Lower lobe of right lung (tissue), 2 donors: ENCODE measurements at regions not wholly inside any gene's neighbourhood (a gene's known extent, or its start where the extent isn't known, plus 50 kb on each side); places are given as distances from the start of the nearest gene placed in this dataset.

Experiments
- ATAC-seq, 2 donors: fragments of 200-7000 bp; cut with Tn5 transposase; one replicate each; pipeline ENCODE4 v1.9.1; 2020 to 2022; ENCODE audit warnings: mild to moderate bottlenecking in 2 of 2, moderate library complexity in 2 of 2
- DNase-seq: peaks from one replicate; pipeline ENCODE4 v3.0.0-alpha.2; 2020
- H3K27ac ChIP-seq: fragments of 200-600 bp; one replicate; pipeline ENCODE4 v1.8.0; 2022
- H3K27me3 ChIP-seq: fragments of 200-600 bp; one replicate; pipeline ENCODE4 v1.8.0; 2022; ENCODE audit warnings: low read depth
- H3K36me3 ChIP-seq: fragments of 200-600 bp; one replicate; pipeline ENCODE4 v1.8.0; 2022; ENCODE audit warnings: mild to moderate bottlenecking
- H3K4me1 ChIP-seq: fragments of 200-600 bp; one replicate; pipeline ENCODE4 v1.8.0; 2022
- H3K4me3 ChIP-seq: fragments of 200-600 bp; one replicate; pipeline ENCODE4 v1.8.0; 2022; ENCODE audit warnings: mild to moderate bottlenecking
- H3K9me3 ChIP-seq: fragments of 200-600 bp; one replicate; pipeline ENCODE4 v1.8.0; 2022
- intact Hi-C: fragments of 100-400 bp; cut with DNase I; formaldehyde crosslinking; loops from one replicate; pipeline ENCODE4 v1.11.0; 2022
- TF ChIP-seq, protein P1 (sequence below): fragments of 200-600 bp; IDR thresholded peaks from one replicate; pipeline ENCODE4 v1.8.0; 2022; ENCODE audit warnings: antibody characterized with exemption, mild to moderate bottlenecking
- donor health status: DM: no; HTN: yes; CAD: no; lungs with severe emphysema.

DNA sequence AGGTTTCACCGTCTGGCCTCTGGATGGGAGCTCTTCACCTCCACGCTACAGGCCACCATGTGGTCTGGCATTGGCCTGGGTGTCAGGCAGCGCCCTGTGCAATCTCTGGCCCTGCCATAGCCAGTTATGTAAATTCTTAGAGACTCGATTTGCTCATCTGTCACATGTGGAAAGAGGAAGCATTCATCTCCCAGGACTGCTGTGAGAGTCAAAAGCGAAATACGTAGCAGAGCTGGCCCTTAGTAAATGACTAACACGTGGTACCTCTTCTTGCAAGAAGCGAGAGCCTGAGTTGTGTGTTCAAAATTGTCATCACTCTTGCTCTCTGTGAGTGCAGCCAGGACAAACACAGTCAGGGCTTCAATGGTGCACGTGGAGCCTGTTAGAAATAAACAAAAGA is 159.0 kb upstream of the BACE2 start:
- no peaks in the 10 kb centered on the region for H3K36me3 ChIP-seq
- H3K27me3 ChIP-seq = no peaks in the 10 kb centered on the region
- no peaks in the 10 kb centered on the region for H3K4me1 ChIP-seq
- DNase-seq = no peak
- no peak overlapping the region for H3K27ac ChIP-seq
- H3K9me3 ChIP-seq = no peaks in the 10 kb centered on the region
- TF ChIP-seq, protein P1, sequence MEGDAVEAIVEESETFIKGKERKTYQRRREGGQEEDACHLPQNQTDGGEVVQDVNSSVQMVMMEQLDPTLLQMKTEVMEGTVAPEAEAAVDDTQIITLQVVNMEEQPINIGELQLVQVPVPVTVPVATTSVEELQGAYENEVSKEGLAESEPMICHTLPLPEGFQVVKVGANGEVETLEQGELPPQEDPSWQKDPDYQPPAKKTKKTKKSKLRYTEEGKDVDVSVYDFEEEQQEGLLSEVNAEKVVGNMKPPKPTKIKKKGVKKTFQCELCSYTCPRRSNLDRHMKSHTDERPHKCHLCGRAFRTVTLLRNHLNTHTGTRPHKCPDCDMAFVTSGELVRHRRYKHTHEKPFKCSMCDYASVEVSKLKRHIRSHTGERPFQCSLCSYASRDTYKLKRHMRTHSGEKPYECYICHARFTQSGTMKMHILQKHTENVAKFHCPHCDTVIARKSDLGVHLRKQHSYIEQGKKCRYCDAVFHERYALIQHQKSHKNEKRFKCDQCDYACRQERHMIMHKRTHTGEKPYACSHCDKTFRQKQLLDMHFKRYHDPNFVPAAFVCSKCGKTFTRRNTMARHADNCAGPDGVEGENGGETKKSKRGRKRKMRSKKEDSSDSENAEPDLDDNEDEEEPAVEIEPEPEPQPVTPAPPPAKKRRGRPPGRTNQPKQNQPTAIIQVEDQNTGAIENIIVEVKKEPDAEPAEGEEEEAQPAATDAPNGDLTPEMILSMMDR = no peak
- ATAC-seq = no peak
- intact Hi-C loops = no loop called here
- H3K4me3 ChIP-seq = no peak overlapping the region

DNA sequence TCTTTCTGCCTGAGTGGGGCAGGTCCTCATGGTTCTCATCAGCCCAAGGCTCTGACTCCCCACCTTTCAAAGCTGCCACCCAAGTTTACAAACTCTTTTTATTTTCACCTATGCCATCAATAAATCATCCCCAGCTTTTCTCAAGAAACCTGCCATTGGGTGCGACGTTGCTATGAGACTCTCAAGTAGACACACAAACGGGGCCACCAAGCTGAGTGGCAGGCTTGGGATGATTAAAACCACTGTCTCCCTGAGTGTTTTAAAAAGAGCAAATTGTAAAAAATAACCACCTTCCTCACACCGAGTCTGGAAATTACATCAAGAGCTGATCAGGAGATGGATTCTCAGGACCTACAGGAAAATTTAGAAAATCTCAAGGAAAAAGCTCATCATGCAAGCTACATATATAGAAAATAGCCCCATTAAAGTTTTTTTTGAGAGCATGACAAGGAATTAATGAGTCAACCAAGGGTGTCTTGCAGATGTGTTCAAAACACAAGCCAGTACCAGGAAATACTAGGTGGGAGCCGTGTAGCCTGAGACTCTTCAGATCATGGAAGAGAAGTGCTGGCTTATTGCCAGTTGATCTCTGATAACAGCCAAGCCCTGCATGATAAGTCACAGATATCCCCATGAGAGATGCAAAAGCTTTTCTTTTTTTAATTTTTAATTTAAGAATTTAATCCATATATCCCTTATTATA is 158.4 kb upstream of the BACE2 start:
- Histone ChIP-seq H3K4me3 (no peak overlapping the region), H3K27me3 (no peaks in the 10 kb centered on the region), H3K4me1 (no peaks in the 10 kb centered on the region), H3K9me3 (no peaks in the 10 kb centered on the region), H3K27ac (no peak overlapping the region), H3K36me3 (no peaks in the 10 kb centered on the region)
- DNase-seq (no peak), ATAC-seq (no peak)
- TF ChIP-seq, protein P1 = no peak
- intact Hi-C loops = no loop called here

DNA sequence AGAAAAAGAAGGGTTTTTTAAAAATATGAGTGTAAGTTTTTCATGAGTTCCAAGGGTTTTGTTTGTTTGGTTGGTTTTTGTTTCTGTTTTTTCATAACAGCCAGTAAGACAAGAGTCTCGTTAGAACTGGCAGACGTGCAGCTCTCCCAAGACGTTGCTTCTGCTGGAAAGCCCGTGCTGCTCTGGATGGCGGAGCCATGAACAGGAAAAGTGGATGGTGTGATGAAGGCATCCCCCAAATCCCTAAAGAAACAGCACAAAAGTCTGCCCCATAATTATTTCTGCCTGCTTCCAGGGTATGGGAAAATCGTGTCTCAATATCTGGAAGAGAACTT is 157.9 kb upstream of the BACE2 start:
- H3K27ac ChIP-seq = no peak overlapping the region
- no peak overlapping the region for H3K4me3 ChIP-seq
- no peaks in the 10 kb centered on the region for H3K9me3 ChIP-seq
- DNase-seq (no peak), ATAC-seq (no peak)
- H3K27me3 ChIP-seq = no peaks in the 10 kb centered on the region
- no peaks in the 10 kb centered on the region for H3K36me3 ChIP-seq
- TF ChIP-seq, protein P1 = no peak
- H3K4me1 ChIP-seq = no peaks in the 10 kb centered on the region
- intact Hi-C loops = no loop called here

- Histone ChIP-seq H3K9me3 (no peaks in the 10 kb centered on the region), H3K27me3 (no peaks in the 10 kb centered on the region), H3K4me1 (no peaks in the 10 kb centered on the region), H3K36me3 (no peaks in the 10 kb centered on the region), H3K4me3 (no peak overlapping the region), H3K27ac (no peak overlapping the region)
- ATAC-seq (peak in 1 of 2 donors; percentile 23), DNase-seq (no peak)
- TF ChIP-seq, protein P1 = no peak
- intact Hi-C loops = no loop called here
These were observed 156.7 kb upstream of the BACE2 start for GRCh38 chr21:41011098-41011731.

GRCh38 chr21:41011951-41012366 is 156.0 kb upstream of the BACE2 start:
- TF ChIP-seq, protein P1 = no peak
- ATAC-seq (no peak), DNase-seq (no peak)
- Histone ChIP-seq H3K4me1 (no peaks in the 10 kb centered on the region), H3K4me3 (no peak overlapping the region), H3K9me3 (no peaks in the 10 kb centered on the region), H3K36me3 (no peaks in the 10 kb centered on the region), H3K27ac (no peak overlapping the region), H3K27me3 (no peaks in the 10 kb centered on the region)
- intact Hi-C loops = no loop called here
